ENCODE measurements at regions not wholly inside any gene's neighbourhood (a gene's known extent, or its start where the extent isn't known, plus 50 kb on each side); places are given as distances from the start of the nearest gene placed in this dataset.

DNA sequence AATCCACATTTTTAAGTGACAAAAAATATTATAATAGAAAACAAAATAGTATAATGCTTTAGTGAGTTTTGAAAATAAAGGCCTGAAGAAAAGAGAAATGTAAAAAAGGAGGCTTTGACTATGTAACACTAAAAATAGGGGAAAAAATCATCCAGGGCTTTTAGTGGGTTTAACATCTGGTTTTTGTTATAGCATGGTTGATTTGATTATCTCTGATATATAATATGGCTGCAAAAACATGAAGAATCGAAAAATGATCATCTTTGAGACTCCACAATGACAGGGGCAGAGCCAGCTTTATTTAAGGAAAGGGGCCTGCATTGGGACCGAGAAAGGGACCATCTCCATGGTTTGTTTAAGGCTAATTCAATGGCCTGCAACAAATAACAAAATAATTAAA, 393.8 kb downstream of the PLK2 start:
- TF ChIP-seq, protein P1, sequence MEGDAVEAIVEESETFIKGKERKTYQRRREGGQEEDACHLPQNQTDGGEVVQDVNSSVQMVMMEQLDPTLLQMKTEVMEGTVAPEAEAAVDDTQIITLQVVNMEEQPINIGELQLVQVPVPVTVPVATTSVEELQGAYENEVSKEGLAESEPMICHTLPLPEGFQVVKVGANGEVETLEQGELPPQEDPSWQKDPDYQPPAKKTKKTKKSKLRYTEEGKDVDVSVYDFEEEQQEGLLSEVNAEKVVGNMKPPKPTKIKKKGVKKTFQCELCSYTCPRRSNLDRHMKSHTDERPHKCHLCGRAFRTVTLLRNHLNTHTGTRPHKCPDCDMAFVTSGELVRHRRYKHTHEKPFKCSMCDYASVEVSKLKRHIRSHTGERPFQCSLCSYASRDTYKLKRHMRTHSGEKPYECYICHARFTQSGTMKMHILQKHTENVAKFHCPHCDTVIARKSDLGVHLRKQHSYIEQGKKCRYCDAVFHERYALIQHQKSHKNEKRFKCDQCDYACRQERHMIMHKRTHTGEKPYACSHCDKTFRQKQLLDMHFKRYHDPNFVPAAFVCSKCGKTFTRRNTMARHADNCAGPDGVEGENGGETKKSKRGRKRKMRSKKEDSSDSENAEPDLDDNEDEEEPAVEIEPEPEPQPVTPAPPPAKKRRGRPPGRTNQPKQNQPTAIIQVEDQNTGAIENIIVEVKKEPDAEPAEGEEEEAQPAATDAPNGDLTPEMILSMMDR (IDR thresholded peaks at IDR 0.05), result no peak
- TF ChIP-seq EZH2phosphoT487 (IDR thresholded peaks at IDR 0.05; ENCODE audit: borderline replicate concordance, low read depth), result no peak
- TF ChIP-seq, protein P2, sequence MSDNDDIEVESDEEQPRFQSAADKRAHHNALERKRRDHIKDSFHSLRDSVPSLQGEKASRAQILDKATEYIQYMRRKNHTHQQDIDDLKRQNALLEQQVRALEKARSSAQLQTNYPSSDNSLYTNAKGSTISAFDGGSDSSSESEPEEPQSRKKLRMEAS (IDR thresholded peaks at IDR 0.05; ENCODE audit: low read depth), result no peak
- TF ChIP-seq TEAD4 (IDR thresholded peaks at IDR 0.05; ENCODE audit: borderline replicate concordance, insufficient read depth), result no peak
